ENCODE measurements at regions not wholly inside any gene's neighbourhood (a gene's known extent, or its start where the extent isn't known, plus 50 kb on each side); places are given as distances from the start of the nearest gene placed in this dataset.

GRCh38 chr12:5251786-5252185, 180.1 kb upstream of the NTF3 start:
- H3K27ac Mint-ChIP-seq, result no peak overlapping the region
- H3K4me3 Mint-ChIP-seq, result no peak overlapping the region
- H3K36me3 Mint-ChIP-seq, result no peaks in the 10 kb centered on the region

GRCh38 chr12:5254703-5255102, 177.2 kb upstream of the NTF3 start:
- no peak overlapping the region for H3K27ac Mint-ChIP-seq
- H3K27me3 Mint-ChIP-seq, result peaks cover 9% of the 10 kb centered on the region

More at GRCh38 chr12:5251786-5252185, 180.1 kb upstream of the NTF3 start:
- no peaks in the 10 kb centered on the region for H3K9me3 Mint-ChIP-seq
- no peak for TF ChIP-seq CTCF (conservative IDR thresholded peaks at IDR 0.05)
- H3K4me1 Mint-ChIP-seq (ENCODE audit: unreplicated experiment), result no peaks in the 10 kb centered on the region
- H3K27me3 Mint-ChIP-seq, result peaks cover 18% of the 10 kb centered on the region
- DNase-seq (ENCODE audit: extremely low spot score, unreplicated experiment), result no peak

GRCh38 chr12:5257763-5258495, 174.0 kb upstream of the NTF3 start:
- Mint-ChIP-seq H3K4me3 (no peak overlapping the region), H3K27me3 (peaks cover 4% of the 10 kb centered on the region), H3K36me3 (no peaks in the 10 kb centered on the region), H3K4me1 (ENCODE audit: unreplicated experiment) (no peaks in the 10 kb centered on the region), H3K9me3 (no peaks in the 10 kb centered on the region), H3K27ac (no peak overlapping the region)
- no peak for TF ChIP-seq CTCF (conservative IDR thresholded peaks at IDR 0.05)
- DNase-seq (ENCODE audit: extremely low spot score, unreplicated experiment), result no peak

More at GRCh38 chr12:5254703-5255102, 177.2 kb upstream of the NTF3 start:
- TF ChIP-seq CTCF (conservative IDR thresholded peaks at IDR 0.05), result no peak
- DNase-seq (ENCODE audit: extremely low spot score, unreplicated experiment), result no peak
- H3K4me3 Mint-ChIP-seq, result no peak overlapping the region
- no peaks in the 10 kb centered on the region for H3K36me3 Mint-ChIP-seq
- H3K4me1 Mint-ChIP-seq (ENCODE audit: unreplicated experiment), result no peaks in the 10 kb centered on the region
- H3K9me3 Mint-ChIP-seq, result no peaks in the 10 kb centered on the region

GRCh38 chr12:5258498-5258897, 173.4 kb upstream of the NTF3 start:
- Mint-ChIP-seq H3K36me3 (no peaks in the 10 kb centered on the region), H3K9me3 (no peaks in the 10 kb centered on the region), H3K27me3 (peaks cover 4% of the 10 kb centered on the region), H3K4me3 (no peak overlapping the region), H3K4me1 (ENCODE audit: unreplicated experiment) (no peaks in the 10 kb centered on the region), H3K27ac (no peak overlapping the region)
- no peak for DNase-seq (ENCODE audit: extremely low spot score, unreplicated experiment)
- no peak for TF ChIP-seq CTCF (conservative IDR thresholded peaks at IDR 0.05)

- Mint-ChIP-seq H3K4me3 (no peak overlapping the region), H3K4me1 (ENCODE audit: unreplicated experiment) (no peaks in the 10 kb centered on the region), H3K9me3 (no peaks in the 10 kb centered on the region), H3K36me3 (no peaks in the 10 kb centered on the region), H3K27me3 (peaks cover 4% of the 10 kb centered on the region), H3K27ac (no peak overlapping the region)
- TF ChIP-seq CTCF (conservative IDR thresholded peaks at IDR 0.05), result no peak
- no peak for DNase-seq (ENCODE audit: extremely low spot score, unreplicated experiment)
These were observed 173.0 kb upstream of the NTF3 start for GRCh38 chr12:5258926-5259325.
